Smooth muscle cell (in vitro differentiated cells): ENCODE measurements at regions not wholly inside any gene's neighbourhood (a gene's known extent, or its start where the extent isn't known, plus 50 kb on each side); places are given as distances from the start of the nearest gene placed in this dataset.
A peak's percentile ranks its signal among the peaks of the same experiment; 100 is the strongest.

Experiments used
- DNase-seq: peaks from one replicate; lab custom pipeline; 2025; ENCODE audit not compliant: unreplicated experiment; lab: John Stamatoyannopoulos, UW
- H2AFZ ChIP-seq: fragments of 200-600 bp; sonication (generic); 2 replicates; pipeline ENCODE4 v1.6.0; 2016; ENCODE audit warnings: antibody characterized with exemption, low read depth, mild to moderate bottlenecking
- H3F3A ChIP-seq: fragments of 200-600 bp; sonication (generic); 2 replicates; pipeline ENCODE4 v1.6.0; 2017; ENCODE audit warnings: antibody characterized with exemption, low read depth
- H3K27ac ChIP-seq: fragments of 200-600 bp; sonication (generic); 2 replicates; pipeline ENCODE4 v1.5.1; 2016; ENCODE audit warnings: low read depth, mild to moderate bottlenecking
- H3K27me3 ChIP-seq: fragments of 200-600 bp; sonication (generic); 2 replicates; pipeline ENCODE4 v1.6.1; 2016; ENCODE audit warnings: low read depth, mild to moderate bottlenecking
- H3K36me3 ChIP-seq: fragments of 200-600 bp; sonication (generic); 2 replicates; pipeline ENCODE4 v1.5.1; 2016; ENCODE audit warnings: low read depth
- H3K4me1 ChIP-seq: fragments of 200-600 bp; sonication (generic); 2 replicates; pipeline ENCODE4 v1.5.1; 2016; ENCODE audit warnings: low read depth
- H3K4me2 ChIP-seq: fragments of 200-600 bp; sonication (generic); 2 replicates; pipeline ENCODE4 v1.6.0; 2016; ENCODE audit warnings: mild to moderate bottlenecking
- H3K4me3 ChIP-seq: fragments of 200-600 bp; sonication (generic); 2 replicates; pipeline ENCODE4 v1.5.1; 2016; ENCODE audit warnings: mild to moderate bottlenecking
- H3K79me2 ChIP-seq: fragments of 200-600 bp; sonication (generic); 2 replicates; pipeline ENCODE4 v1.6.0; 2016; ENCODE audit warnings: low read depth, mild to moderate bottlenecking
- H3K9ac ChIP-seq: fragments of 200-600 bp; sonication (generic); 2 replicates; pipeline ENCODE4 v1.6.0; 2016; ENCODE audit warnings: low read depth
- H3K9me3 ChIP-seq: fragments of 200-600 bp; sonication (generic); replicated peaks from 2 replicates; pipeline ENCODE4 v1.5.1; 2016; ENCODE audit warnings: low read depth
- H4K20me1 ChIP-seq: fragments of 200-600 bp; sonication (generic); 2 replicates; pipeline ENCODE4 v1.6.0; 2016; ENCODE audit warnings: low read depth
- WGBS: methylation state at CpG from one replicate; pipeline ENCODE4 v1.1.7; 2016; ENCODE audit warnings: low lambda C conversion rate; 5-methylcytosine and 5-hydroxymethylcytosine counted together
- TF ChIP-seq, protein P1 (sequence below): fragments of 200-600 bp; sonication (generic); IDR thresholded peaks from 2 replicates; pipeline ENCODE4 v1.5.1; 2017; ENCODE audit warnings: borderline replicate concordance, mild to moderate bottlenecking, antibody characterized with exemption; ENCODE audit not compliant: insufficient read depth, poor library complexity, severe bottlenecking

DNA sequence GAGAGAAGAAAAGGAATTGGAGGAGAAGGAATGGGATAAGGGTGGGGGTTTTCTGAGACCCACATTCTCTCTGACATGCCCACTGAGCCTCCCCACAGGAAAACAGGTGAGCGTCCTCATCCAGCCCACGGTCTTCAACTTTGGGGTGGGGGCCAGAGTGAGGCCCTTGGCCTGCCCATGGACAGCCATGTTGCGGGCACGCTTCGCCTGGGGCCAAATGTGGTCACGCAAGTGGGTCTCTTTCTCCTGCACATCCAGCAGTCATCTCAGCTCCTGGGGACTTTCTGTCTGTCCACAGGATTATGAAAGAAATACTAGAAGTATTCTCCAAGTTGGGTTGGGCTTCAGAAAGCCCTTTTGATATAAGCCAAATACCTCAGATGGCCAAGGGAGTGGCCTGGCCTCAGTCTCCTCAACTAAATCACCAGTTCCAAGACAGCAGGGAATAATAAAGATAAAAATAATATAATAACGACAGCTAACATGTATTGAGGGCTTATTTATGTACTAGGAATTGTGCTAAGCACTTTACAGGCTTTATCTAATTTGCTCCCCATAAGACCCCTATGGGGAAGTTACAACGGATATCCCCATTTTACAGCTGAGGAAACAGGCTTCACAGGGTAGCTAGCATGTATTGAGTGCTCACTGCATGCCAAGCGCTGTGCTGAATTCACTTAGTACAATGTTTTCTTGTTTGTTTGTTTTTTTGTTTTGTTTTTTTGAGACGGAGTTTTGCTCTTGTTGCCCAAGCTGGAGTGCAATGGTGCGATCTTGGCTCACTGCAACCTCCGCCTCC, 57.2 kb upstream of the LBX1 start:
- H3K79me2 ChIP-seq = no peaks in the 10 kb centered on the region
- no peak overlapping the region for H3K9ac ChIP-seq
- DNase-seq = no peak
- no peak overlapping the region for H2AFZ ChIP-seq
- H4K20me1 ChIP-seq = no peaks in the 10 kb centered on the region
- no peaks in the 10 kb centered on the region for H3F3A ChIP-seq
- WGBS = 63% methylated on average over 12 of the region's 12 CpGs
- TF ChIP-seq, protein P1, sequence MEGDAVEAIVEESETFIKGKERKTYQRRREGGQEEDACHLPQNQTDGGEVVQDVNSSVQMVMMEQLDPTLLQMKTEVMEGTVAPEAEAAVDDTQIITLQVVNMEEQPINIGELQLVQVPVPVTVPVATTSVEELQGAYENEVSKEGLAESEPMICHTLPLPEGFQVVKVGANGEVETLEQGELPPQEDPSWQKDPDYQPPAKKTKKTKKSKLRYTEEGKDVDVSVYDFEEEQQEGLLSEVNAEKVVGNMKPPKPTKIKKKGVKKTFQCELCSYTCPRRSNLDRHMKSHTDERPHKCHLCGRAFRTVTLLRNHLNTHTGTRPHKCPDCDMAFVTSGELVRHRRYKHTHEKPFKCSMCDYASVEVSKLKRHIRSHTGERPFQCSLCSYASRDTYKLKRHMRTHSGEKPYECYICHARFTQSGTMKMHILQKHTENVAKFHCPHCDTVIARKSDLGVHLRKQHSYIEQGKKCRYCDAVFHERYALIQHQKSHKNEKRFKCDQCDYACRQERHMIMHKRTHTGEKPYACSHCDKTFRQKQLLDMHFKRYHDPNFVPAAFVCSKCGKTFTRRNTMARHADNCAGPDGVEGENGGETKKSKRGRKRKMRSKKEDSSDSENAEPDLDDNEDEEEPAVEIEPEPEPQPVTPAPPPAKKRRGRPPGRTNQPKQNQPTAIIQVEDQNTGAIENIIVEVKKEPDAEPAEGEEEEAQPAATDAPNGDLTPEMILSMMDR = no peak
- H3K9me3 ChIP-seq = no peaks in the 10 kb centered on the region
- H3K4me1 ChIP-seq = peaks cover 37% of the 10 kb centered on the region
- no peak overlapping the region for H3K4me2 ChIP-seq
- no peak overlapping the region for H3K4me3 ChIP-seq
- no peaks in the 10 kb centered on the region for H3K36me3 ChIP-seq
- H3K27me3 ChIP-seq = peaks cover 98% of the 10 kb centered on the region
- no peak overlapping the region for H3K27ac ChIP-seq

DNA sequence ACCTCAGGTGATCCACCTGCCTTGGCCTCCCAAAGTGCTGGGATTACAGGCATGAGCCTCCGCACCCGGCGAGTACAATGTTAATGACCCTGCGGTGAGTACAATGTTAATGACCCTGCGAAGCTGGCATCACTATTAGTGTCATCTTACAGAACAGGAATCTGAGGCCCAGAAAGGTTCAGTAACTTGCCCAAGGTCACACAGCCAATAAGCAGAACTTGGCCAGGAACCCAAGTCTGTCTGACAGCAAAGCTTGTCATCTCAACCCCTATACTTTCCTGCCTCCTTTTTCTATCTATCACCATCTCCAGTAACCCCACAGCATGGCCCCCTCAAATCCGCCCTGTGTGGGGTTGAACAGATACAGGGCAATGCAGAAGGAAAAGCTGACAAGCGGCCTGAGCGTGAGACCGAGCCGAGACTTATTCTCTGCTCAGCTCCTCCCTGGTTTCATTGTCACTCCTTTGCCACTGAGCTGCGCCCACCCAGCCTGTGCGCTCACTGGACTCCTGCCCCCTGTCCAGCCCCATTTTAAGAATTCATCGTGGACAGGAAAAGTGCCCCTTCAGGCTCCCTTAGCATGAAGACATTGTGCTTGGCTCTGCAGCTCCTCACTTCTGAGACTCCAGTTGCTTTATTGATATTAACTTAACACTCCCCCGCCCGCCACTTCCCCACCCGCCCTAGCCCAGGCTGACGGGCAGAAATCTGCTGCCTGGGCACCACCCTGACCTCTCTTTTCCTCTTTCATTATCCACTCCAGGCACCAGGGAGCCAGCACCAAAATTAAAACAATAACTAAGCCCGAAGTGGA, 58.1 kb upstream of the LBX1 start:
- DNase-seq = no peak
- Histone ChIP-seq H3F3A (peaks cover 3% of the 10 kb centered on the region), H3K9ac (no peak overlapping the region), H3K27ac (no peak overlapping the region), H3K79me2 (no peaks in the 10 kb centered on the region), H2AFZ (no peak overlapping the region), H3K36me3 (no peaks in the 10 kb centered on the region), H3K4me1 (peaks cover 35% of the 10 kb centered on the region), H4K20me1 (no peaks in the 10 kb centered on the region), H3K4me2 (no peak overlapping the region), H3K9me3 (no peaks in the 10 kb centered on the region), H3K4me3 (no peak overlapping the region), H3K27me3 (peaks cover 89% of the 10 kb centered on the region)
- 55% methylated on average over 18 of the region's 18 CpGs for WGBS
- TF ChIP-seq, protein P1 = no peak

DNA sequence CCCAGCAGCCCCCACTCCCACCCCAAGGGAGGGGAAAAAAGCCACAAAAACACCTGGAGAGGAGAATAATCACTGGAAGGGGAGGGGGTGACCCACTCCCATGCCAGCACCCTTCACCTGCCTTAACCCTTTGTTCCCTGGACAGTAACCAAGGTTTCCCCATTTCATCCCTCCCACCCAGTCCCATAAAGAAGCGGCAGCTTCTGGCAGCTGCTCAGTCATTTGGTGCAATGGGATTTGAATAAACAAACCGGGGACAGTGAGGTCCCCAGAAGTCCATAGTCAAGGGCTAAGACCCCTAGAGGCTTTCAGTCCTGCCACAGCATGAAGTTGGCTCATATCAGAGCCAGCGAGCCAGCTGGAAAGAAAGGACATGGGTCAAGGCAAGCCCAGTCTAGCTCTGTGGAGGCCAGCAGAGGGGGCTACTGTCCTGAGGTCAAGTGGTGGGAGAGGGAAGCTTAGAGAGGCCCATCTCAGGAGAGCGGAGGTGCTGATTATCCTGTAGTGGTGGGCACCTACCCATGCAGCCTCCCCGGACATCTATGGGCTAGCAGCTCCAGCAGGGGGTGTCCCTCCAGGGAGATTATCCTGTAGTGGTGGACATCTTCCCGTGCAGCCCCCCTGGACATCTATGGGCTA, 58.9 kb upstream of the LBX1 start:
- H3K4me2 ChIP-seq = no peak overlapping the region
- no peak for DNase-seq
- peaks cover 9% of the 10 kb centered on the region for H3F3A ChIP-seq
- H4K20me1 ChIP-seq = no peaks in the 10 kb centered on the region
- no peak overlapping the region for H2AFZ ChIP-seq
- WGBS = 54% methylated on average over 6 of the region's 6 CpGs
- H3K79me2 ChIP-seq = no peaks in the 10 kb centered on the region
- no peak overlapping the region for H3K9ac ChIP-seq
- H3K27me3 ChIP-seq = peaks cover 85% of the 10 kb centered on the region
- H3K27ac ChIP-seq = no peak overlapping the region
- no peaks in the 10 kb centered on the region for H3K9me3 ChIP-seq
- H3K4me3 ChIP-seq = no peak overlapping the region
- TF ChIP-seq, protein P1 = peak; percentile 19
- H3K4me1 ChIP-seq = peaks cover 33% of the 10 kb centered on the region
- H3K36me3 ChIP-seq = no peaks in the 10 kb centered on the region
